Stimulated activated CD8-positive, alpha-beta memory T cell treated with anti-CD3 and anti-CD28 coated beads, Interleukin-4, amount 100 ng/mL, for 48 hours (primary cell): ENCODE measurements at regions not wholly inside any gene's neighbourhood (a gene's known extent, or its start where the extent isn't known, plus 50 kb on each side); places are given as distances from the start of the nearest gene placed in this dataset.

ENCODE experiments used
- DNase-seq: peaks from one replicate; pipeline ENCODE4 v3.0.0-alpha.2; 2020

DNA sequence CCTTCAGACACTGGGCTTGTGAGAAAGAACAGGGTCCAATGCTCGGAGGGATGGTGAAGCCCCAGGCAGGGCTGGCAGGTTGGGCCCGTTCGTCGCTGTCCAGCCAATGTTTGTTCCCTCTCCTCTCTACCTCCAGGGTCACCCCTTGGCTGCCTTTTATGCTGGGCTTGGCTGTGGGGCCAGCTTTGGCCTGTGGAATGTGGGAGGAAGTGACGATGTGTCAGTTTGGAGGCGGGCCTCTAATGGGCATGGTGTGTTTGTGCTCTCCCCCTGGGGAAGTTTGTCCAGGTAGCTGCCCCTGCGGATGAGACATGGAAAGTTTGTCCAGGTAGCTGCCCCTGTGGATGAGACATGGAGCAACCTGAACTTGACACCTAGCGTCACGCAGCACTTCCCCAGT, 236.7 kb downstream of the GLRX3 start:
- DNase-seq = no peak

DNA sequence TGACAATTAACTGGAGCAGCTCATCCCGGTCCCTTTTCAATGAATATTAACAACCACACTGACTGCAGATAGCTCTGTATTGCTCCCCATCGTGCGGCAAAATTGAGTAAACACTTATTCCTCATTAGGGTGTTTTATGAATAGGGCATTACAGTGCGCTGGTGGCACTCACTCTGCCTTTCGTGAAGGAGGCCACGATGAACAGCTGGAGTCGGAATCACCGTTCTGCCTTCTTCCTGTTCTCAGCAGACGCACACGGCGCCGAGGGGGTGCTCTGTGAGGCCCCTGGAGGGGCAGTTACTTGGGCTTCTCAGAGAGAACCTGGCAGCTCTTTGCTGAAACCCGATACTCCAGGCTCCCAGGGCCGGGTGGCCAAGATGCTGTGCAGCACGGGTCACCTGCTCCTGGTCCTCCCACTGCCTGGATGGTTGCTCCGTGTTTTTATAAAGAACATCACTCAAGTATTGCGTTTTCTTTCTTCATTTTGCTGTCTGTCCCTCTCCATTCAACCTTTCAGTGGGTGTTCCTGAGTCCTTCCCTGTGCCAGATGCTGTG, 241.9 kb downstream of the GLRX3 start:
- DNase-seq = no peak

DNA sequence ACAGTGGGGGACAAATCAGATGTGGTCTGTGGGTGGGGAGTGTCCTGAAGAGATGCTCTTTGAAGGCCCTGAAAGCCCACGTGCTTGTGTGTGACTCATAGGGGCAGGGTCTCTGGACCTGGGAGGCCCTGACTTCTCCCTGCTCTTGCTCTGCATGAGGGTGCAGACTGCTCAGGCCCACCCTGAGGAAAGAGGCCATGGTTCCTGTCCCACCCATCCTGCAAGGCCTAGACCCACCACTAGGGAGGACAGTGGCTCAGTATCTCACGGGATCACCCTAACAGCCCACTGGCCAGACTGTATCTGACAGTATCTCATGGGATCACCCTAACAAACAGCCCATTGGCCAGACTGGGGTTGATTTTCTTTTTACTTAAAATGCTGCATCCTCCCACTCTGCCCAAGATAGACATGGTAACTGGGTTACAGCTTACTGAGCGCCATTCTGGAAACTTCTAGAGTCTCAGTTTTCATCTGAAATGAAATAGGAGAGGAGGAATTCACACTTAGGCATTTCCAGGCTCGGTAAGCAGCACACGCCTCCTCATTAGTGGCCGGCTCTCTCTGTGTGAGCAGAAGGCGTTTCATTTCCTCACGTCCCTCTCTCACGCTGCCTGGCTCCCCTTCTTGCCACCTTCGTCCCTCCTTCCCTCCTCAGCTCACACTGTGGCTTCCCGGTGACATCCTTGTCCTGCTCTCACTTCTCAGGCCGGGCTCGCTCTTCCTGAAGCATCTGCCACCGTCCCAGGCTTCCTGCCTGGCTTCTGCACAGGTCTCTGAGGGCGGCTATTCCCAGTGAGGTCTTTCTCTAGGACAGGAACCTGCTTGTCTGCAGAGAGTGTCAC, 242.6 kb downstream of the GLRX3 start:
- no peak for DNase-seq

DNA sequence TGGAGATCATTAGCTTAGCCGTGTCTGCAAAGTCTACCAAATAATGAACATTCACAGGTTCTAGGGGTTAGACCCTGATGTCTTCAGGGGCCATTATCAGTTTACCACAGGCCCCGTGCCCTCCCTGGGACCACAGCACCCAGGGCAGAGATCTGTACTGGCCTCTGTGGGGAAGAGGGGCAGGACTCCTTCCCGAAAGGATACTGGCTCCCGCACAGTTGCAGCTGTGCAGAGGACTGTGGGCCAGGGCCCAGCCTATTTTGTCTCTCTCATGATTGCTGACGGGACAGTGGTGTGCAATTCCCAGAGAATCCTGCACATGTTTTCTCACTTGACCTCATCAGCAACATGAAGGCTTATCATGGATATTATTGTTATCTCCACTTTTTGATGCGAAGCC, 243.9 kb downstream of the GLRX3 start:
- DNase-seq = no peak

DNA sequence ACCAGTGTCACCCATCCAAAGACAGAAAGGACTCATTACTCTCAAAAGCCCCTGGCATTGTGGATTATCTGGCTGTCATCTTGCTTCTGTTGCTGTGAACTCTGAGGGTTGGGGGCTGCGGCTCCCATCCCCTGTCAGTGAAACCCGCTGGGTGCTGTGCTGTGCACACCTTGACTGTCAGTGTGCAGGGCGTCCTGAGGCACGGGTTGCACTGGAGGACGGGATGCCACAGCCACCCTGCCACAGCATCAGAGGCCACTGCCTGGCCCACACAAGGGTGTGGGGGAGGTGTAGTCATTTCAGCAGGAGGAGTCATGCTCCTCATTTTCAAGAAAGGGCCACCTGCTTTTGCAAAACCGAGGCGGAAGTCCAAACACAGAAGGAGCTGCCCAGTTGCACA, 245.8 kb downstream of the GLRX3 start:
- DNase-seq = no peak

DNA sequence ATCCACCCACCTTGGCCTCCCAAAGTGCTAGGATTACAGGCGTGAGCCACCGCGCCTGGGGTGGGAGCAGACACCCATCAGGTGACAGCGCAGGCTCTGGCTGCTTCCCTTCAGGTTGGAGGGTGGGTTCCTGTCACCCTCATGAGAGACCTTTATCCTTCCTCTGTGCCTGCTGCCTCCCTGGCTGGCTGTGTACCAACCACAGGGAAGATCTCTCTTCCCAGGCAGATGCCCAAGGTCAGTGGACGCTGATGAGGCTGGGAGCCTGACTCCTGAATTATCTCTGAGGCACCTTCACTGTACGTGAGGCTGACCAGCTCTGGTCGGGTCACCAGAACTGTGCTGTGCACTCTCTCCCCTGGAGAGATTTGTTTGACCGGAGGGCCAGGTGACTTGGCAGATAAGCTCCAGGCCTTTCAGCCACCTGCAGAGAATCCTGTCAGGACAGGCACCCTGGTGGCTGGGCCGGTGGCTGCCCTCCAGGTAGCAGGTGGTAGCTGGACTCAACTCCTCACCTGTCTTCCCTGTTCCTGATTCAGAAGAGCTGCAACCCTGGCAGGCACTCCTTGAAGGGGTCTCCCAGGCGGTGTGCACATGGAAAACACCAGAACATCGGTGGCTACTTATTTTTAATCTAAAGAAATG, 251.9 kb downstream of the GLRX3 start:
- DNase-seq = no peak

DNA sequence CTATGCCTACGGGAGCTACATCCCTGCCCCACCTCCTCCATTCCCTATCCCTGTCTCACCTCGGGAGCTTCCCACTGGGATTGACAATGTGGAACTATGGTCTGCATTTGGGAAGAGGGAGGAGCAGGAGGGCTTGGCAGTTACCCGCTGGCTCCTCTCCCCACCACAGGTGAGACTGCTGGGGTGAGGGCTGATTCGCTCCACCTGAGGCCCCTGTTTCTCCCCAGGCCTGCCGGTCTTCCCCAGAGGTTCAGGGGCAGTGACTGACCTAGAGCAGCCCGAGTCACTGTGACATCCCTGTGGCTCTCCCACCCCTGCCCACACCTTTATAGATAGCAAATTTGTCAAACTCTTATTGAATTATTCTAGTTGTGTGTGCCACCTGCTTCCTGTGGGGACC, 252.6 kb downstream of the GLRX3 start:
- no peak for DNase-seq

DNA sequence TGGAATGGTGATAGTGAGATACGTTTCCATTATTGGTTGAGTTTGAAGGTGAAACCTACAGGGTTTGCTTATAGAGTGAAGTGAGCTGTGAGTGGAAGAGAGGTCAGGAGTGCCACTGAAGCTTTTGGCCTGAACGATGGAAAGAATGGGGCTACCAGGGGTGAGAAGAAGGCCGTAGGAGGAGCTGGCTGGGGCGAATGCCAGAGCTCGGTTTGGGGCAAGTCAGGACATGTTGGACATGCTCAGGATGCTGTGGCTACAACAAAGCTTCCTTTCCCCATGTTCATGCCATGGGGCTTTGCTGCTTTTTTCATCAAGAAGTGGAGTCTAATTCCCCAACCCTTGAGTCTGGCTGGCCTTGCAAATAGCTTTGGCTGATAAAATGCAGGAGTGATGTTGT, 253.7 kb downstream of the GLRX3 start:
- DNase-seq = no peak

DNA sequence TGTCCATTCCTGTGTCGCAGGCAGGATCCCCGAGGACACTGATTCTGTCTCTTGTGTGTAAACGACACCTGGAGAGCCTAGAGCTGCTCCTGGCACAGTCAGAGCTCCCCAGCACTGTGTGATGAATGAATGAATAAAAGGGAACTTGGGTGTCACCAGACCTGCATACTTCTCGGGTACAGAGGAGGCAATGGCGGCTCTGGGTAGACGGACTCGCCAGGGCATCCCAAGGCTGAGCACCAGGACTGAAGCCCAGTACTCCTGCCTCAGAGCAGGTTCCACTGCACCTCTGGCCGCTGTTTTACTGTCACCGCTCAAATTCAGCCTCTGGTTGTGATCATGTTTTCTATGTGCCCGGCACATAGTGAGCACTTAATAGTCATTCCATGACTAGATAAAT, 255.8 kb downstream of the GLRX3 start:
- no peak for DNase-seq

DNA sequence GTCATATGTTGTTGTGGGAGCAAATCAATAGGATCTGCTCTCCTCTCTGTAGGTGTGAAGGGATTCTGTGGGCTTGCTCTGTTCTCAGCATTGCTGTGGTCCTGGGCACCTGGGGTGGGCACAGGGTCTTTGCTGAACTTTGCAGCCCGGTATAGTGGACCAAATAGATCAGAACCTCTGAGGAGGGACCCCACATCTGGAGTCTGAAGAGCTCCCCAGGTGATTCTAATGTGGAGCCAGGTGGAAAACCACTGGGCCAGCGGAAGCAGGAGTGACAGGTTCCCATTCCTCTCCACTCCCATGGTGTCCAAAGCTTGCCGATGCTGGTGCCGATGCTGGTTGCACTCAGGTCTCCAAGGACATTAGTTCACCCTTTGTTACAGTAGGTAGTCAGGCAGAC, 257.2 kb downstream of the GLRX3 start:
- DNase-seq = no peak

DNA sequence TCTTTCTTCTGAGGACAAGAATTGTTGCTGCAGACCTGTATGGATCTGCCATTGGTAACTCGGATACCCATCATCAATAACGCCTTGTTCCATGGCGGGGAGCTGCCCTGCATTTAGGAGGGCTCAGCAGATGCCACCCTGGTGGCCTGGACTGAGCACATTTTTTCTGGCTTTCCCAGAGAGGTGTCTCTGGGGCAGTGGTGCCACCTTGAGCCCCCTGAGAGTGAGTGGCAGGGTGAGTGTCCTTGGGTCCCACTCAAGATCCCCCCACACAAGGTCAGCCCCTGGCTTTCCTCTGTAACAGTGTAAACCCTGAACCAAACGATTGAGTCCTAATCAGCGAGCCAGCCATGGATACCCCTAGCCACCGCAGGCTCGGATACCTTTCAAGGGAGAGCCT, 258.6 kb downstream of the GLRX3 start:
- no peak for DNase-seq

DNA sequence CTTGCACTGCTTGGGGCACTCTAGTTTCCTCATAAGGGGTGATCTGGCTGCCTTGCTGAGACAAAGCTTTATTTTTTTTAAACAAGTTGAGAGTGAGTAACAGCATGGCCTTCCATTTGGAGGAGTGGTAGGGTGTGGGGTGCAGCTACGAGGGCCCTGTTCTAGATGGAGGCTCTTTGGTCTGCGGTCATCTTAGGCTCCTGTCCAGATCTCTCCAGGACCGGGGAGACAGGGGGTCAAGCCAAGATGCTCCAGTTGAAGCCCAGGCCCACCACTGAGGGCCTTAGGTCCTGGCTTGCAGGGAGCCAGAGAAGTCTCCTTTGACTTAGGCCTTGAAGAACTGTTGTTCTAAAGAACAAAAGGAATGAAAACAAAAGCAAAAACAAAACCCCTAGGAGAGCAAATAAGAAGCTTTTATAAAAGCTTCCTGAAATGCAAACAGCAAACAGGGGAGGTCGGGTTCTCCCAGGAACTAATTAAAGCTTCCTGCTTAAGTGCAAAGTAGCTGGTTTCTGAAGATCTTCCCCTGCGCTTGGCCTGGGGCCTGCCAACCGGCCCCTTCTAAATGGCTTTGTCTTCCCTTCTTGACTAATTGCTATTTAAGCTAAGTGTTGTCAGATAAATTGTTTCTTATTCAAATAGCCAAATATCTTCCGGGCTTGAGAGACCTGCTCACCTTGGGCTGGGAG, 259.2 kb downstream of the GLRX3 start:
- no peak for DNase-seq

DNA sequence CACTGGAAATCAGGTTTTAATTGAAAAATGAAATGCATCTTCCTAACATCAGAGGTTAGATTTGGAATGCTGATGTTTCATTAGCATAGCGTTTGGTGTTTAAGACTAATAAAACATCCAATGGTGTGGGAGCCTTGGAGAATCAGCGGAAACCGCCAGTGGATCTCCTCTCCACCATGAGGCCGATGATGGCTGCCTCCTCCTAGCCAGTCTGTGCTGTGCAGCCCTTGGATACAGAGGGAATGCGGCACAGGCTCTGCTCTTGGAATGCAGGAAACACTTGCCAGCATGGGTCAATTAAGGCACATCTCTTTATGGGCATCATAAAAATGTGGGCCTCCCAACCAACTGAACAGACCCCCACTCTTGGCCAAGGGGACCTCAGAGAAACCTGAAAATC, 259.9 kb downstream of the GLRX3 start:
- DNase-seq = no peak

DNA sequence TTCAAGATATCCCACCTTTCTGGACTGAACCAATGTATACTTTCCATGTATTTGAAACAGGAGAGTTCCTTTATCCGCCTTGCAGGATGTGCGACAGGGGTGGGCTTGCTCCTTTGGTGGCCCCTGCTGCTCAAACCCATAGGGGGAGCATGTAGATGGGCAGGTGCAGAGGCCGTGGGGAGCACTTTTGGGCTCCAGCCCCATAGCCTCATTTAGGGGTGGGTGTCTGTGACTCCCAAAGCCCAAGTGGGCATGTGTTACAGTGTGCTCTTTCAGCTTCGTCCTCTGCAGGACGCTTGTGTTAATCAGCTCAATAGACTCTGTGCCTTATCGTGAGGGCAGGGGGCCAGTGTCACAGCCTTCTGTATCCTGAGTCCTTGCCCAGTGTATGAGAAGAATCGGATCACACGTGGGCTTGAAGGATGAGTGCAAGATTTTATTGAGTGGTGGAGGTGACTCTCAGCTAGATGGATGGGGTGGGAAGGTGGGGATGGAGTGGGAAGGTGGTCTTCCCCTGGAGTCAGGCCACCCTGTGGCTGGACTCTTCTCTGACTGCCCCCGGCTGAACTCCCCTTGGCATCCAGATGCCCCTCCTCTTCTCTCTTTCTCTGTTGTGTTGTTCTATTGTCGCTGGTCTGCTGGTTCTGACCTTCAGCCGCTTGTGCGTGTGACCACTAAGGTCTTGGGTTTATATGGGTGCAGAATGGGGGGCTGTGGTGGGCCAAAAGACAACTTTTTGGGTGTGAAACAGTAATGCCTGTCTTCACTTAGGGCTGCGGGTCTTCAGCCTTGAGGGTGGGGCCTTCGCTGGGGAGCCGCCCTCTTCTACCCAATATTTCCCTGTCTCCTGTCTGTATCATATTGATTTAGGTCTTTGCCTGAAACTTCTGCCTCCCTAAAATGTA, 262.2 kb downstream of the GLRX3 start:
- no peak for DNase-seq

DNA sequence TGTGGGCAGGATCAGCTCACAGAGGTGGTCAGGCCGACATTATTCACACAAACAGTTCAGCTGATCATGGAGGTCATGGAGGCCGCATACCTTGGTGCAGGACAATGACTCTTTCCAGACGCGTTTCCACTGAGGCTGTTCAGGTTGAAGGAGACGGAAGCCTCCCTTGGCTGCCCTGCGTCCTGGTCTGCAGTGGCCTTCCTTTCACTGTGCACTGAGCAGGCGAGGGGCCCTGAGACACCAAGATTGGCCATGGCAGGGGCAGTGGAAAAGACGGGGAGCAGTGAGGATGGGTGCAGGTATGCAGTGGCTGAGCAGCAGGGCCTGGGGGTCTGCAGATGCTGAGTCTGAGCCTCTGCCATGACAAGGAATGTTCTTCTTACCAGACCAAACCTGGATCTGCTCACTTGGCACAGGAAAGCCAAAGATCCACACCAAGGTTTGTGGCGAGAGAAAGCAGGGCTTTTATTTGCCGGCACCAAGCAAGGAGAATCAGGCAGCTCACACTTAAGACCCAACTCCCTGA, 263.3 kb downstream of the GLRX3 start:
- DNase-seq = no peak

DNA sequence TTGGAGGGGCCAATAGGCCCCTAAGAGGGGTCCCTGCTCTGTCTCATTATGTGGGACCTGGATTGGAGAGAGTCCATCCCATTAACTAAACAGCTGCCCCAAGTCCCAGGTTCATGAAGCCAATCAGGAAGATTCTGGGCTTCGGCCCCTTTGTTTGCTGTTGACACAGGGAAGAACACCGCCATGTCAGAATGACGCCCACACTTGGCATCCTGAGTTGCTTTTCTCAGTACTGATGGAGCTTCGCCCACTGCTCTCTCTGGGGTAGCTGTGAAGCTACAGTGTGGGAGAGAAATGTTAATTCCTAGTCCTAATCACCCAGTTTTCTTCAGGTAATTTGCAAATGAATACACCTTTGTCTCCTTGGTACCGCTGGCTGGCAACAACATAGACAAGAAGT, 264.7 kb downstream of the GLRX3 start:
- DNase-seq = no peak

DNA sequence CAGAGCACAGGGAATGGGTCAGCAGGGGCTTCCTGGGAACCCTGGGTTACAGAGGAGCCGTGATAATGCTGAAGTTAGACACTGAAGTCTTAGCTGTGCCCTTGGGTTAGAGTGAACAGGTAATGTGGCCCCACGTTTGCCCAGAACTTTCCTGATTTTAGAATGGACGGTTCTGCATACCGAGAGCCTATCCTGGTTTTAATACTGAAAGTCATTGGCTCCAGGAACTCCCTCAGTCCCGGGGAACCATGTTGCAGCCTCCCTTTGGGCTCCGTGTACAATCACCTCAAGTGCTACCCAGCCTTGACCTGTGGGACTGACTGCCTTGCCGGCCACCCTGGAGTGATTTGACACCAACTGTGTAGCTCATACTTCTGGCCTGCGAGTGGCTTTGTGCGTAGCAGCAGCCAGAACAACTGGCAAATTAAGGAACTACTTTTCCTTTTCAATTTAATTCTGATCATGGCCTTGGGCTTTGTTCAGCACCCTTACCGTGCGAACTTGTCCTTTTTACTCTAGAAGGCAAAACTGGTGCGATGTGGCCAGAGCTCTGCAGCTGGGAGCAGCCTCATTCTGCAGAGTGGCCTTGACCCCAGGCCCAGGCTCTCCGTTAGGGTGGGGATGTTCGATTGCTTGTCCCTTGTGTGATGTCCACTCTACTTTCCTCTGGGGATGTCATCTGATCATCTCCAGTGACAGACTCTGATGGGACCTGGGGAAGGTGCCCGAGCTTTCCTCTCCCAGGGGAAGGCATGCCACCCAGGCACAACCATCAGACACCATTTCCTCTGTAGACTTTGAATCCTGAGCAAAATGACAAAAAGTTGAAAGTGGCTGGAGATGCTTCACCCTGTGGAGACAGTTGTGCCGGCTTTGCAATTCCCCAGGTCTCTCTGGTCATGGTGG, 265.9 kb downstream of the GLRX3 start:
- DNase-seq = no peak

DNA sequence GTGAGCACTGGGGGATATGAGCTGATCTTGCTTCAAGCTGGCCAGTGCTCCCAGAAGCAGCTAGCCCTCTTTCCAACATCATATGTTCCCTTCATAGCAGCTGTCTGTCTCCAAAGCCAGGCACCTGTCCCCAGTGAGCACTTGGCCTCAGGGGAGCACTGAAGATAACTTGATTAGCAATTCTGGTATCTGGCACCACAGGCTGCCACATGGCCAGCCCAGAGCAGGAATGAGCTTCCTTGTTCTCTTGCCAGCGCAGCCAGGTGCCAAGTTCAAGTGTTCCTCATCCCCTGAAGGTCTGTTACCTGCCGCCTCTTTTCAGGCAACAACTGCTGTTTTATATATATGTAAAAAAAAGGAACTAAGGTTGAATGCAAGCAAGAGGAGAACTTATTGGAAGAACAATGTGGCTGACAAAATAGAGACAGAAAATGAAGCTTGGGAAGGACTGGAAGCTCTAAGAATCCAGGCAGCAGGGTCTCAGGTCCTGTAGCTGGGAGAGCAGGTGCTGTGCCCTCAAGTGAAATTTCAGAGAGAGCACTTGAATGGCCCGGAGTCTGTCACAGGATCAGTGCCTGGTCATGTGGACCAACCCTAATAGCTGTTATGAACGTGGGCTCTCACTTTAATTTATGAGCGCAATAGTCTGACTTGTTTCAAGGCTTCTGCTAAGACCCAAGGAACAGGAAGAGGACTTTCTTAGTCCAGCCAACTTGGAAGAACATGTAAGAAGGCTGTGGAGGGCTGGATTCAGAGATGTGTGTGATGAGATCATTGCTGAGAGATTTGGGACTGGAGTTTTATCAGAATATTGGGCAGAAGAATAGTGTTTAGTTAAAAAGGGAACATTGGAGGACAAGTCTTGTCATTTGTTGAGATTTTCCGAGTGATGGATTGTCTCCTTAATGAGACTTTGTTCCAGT, 267.2 kb downstream of the GLRX3 start:
- DNase-seq = no peak

DNA sequence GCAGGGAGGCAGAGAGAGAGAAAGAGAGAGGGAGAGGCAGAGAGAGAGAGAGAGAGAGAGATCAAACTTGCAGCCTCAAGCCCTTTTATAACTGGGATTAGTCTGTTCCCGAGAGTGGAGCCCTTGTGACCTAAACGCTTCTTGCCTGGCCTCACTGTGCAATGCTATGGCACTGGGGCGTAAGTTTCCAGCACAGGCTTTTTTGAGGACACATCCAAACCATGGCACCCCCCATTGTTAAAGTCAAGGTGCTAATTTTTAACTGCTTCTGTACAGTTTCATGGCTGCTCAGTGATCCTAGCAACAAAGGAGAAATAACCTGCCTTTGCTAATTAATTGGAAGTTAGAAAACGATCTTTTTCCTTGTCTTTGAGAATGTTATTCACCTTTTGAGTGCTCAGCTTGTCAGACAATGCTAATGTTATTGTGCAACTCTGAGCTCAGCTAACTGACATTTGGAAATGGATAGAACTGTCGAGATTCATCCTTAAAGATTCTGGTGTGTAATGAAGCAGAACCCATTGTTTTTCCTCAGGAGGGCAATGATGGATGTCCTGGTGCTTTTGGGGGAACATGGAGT, 268.4 kb downstream of the GLRX3 start:
- no peak for DNase-seq

DNA sequence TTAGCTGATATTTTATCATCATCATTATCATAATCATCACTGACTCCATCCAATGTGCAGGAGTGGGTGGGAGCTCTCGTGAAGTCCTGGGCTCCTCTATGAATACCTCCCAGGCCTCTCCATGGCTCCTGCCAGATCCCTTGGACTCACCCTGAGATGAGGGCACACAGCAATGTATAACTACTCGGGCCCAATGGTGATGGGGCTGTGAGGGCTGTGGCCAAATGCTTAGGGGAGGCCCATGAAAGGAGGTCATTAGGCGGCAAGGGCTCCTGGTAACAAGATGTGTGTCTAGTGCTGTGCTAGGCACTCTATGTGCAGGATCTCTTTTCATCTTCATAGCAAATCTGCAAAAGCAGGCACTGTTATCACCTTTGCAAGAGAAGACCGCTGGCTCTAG, 270.9 kb downstream of the GLRX3 start:
- DNase-seq = no peak
